HCT116 (cell line): ENCODE measurements at regions not wholly inside any gene's neighbourhood (a gene's known extent, or its start where the extent isn't known, plus 50 kb on each side); places are given as distances from the start of the nearest gene placed in this dataset.

ENCODE experiments used
- JUND ChIP-seq: IDR thresholded peaks from 2 replicates; pipeline ENCODE4 v1.6.1; 2012
- POLR2AphosphoS5 ChIP-seq: IDR thresholded peaks from 2 replicates; pipeline ENCODE4 v1.6.1; 2011; ENCODE audit warnings: mild to moderate bottlenecking, low read depth, low read length, moderate library complexity

DNA sequence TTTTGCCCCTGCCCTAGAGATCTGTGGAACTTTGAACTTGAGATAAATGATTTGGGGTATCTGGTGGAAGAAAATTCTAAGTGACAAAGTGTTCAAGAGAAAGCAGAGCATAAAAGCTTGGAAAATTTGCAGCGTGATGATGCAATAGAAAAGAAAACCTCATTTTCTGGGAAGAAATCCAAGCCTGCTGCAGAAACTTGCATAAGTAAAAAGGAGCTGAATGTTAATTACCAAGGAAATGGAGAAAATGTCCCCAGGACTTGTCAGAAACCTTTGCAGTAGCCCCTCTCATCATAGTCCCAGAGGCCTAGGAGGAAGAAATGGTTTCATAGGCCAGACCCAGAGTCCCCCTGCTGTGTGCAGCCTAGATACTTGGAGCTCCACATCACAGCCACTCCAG, 686.9 kb downstream of the FAM181B start:
- no peak for TF ChIP-seq POLR2AphosphoS5
- TF ChIP-seq JUND: no peak
